NCI-H1436 treated with DMSO at 0.1 percent for 48 hours (cell line): ENCODE measurements at regions not wholly inside any gene's neighbourhood (a gene's known extent, or its start where the extent isn't known, plus 50 kb on each side); places are given as distances from the start of the nearest gene placed in this dataset.
"Not testable (repeated sequence)": the region's sequence is repeated elsewhere in the genome, so short reads cannot be mapped to it uniquely, and the experiment has no call there.

Experiments used
- DNase-seq: peaks from one replicate; lab custom pipeline; 2025; lab: John Stamatoyannopoulos, UW

DNA sequence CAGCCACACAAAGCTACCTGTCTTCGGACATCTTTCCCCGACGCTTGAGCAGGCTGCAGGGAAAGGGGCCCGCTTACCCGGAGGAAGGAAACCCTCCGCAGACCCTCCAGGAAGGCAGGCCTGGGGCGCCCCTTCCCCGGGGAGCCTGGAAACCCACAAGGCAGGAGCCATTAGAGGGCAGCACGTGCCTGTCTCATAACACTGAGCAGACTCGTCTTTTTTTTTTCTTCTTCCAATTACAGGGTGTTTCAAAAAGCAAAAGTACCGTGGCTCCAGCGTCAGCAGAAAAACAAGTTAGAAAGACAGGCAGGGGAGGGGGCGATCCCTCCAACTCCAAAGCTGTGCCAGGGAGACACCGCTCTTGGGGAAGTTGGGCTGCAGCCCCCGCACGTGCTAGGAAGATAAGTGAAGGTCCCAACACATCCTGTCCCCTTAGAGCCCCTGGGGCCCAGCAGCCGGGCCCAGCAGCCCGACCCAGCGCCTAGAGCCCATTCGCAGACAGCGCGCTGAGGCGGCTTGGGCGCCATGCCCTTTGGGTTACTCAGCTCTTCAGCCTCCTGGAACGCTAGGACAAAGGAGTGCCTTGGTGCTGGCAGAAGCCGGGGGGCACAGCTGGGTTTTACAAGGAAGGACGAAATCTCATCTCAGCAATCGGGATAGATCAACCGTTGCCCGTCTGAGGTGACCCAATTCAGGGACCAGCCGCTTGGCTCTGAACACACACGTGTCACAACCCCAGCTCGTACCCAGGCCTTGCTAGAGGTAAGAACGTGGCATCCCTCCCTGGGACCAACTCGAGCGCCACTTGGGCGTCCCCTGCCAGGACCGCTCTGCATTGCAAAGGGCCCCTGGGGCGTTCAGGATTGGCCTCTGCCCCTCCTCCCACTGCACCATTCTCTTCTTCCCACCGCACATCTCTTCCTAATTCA lies 136.3 kb downstream of the LY86 start:
- DNase-seq, result no peak

DNA sequence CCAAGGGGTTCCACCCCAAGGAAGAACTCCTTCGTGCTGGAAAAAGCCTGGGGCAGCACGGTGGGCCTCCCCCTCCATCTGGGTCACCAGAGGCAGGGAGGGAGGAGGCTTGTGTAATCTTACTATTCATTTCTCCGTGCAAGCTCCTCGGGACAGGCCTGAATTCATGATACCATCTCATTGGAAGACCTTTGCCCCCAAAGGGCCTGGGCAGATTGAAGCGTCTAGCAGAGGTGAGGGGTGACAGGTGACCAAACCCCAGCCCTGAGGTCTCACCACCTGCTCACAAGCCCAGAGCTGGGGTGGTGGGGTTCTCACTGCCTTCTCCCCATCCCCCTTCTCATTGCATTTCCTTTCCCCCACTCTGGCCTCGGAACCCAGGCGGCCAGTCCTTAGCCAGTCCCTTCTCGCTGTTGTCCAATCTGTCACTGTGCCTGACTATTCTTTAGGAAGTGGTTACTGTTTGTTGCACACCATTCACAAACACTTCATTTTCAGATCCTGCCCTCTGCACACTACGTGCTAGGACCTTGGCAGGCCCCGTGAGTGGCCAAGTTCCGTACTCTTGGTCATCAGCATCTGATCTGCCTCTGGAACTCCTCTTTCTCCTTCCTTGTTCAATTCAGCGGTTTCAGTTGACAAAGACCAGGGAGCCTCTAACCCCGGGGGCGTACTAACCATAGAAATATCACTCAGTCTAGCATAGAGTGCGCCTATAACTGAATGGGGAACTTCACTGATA lies 137.1 kb downstream of the LY86 start:
- no peak for DNase-seq

- no peak for DNase-seq
These were observed 139.8 kb downstream of the LY86 start for GRCh38 chr6:6728169-6728941.

GRCh38 chr6:6729971-6730370 lies 141.5 kb downstream of the LY86 start:
- no peak for DNase-seq

GRCh38 chr6:6730831-6731230 lies 142.3 kb downstream of the LY86 start:
- no peak for DNase-seq

- no peak for DNase-seq
These were observed 146.3 kb downstream of the LY86 start for GRCh38 chr6:6734479-6735465.

DNA sequence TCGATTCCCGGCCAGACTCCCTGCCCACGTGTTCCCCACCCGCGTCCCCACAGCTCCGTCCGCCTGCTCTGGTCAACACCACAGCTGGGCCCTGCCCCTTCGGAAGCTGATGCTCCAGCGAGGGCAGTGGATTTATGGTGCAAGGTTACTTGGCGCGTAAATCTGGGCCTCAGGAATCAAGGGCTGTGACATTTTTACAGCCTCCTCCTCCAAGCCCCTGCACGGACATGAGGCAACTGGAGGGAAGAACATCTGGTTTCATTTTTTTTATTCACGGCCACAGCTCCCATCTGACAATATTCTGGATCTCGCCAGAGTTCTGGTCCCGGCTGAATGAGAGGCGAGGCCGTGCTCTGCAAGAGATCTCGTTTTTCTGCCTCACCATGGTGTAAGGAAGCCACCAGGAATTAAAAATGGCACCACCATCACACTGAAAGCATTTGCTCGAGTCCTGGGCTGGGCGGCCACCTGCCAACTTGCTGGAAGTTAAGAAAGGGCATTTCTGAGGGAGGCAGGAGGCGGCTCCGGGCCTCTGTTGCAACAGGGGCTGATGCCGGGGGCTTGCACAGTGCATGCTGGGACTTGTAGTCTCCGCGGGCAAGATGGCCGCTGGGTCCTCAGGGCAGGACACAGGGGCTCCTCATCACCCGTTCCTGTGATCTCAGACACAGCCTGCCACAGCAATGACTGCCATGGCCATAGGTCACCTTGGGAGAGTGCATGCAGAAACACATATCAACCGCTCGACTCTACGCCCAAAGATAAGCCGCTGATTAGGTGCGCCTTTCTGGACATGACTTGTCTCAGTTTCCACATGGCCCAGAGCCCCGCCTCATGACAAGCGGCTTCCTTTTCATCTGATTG lies 148.5 kb downstream of the LY86 start:
- DNase-seq, result no peak

DNA sequence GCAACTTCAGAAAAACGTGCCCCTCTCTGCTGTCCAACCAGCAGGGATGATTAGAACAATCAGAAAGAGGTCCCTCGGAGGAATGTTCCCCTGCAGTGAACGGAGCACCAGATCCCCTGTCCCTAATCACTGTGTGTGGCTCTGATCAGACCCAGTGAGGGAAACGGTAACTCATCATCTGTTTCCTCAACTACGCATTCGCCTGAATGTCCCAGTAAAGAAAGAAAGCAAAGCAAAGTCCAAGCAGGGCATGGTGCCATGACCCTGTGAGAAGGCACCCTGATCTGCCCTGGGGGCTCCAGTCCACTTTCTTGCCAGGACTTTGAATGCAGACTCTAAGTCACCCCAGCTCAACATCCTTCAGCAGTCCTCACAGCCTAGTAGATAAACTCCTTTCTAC lies 149.2 kb downstream of the LY86 start:
- DNase-seq, result no peak

DNA sequence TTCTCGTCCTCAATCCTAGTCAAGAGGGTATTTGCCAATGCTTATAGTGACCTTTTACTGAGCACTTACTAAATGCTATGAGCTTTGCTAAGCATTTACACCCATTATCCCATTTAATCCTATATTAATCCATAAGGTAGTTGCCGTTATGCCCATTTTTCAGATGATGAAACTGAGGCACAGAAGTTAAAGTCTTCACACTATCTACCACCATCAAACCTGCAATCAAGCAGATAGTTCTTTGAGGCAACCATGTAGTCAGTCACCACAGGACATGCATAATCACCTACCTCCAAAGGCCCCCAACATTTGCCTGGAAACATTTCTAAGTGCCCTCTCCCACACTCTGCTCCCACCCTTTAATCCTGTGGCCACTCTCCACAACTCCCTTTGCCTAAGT lies 149.6 kb downstream of the LY86 start:
- no peak for DNase-seq

GRCh38 chr6:6738922-6739716 lies 150.6 kb downstream of the LY86 start:
- DNase-seq, result no peak

DNA sequence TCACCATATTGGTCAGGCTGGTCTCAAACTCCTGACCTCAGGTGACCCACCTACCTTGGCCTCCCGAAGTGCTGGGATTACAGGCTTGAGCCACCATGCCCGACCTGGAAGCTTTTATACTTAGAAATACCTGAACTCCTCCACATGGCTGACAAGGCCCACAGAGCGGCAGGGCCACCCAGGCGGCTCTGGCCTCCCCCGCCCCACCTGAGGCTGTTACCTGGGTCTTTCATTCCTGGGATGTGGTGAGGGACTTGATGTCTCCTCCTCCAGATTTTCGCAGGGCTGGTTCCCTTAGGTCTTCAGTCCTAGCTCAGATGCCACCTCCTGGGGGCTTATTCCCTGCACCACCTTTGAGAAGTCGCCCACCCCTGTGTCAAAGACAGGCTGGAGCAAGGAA lies 152.1 kb downstream of the LY86 start:
- DNase-seq, result no peak

DNA sequence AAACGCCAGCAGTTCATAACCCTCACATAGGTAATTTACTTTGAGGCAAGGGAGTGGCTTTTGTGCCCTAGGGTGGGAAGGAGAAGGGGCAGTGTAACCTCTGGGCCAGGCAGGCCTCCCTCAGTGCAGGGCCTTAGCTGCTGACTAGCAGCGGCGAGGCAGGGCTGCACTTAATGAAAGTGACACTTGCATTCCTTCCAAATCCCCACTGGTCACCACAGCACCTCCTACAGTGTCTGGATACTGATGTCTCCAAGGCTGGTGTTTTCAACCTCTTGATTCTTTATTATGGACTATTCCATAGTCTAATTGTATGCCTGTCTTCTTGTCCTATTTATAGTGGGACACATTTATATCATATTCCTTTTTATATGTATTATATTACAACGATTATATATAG lies 152.7 kb downstream of the LY86 start:
- no peak for DNase-seq

- no peak for DNase-seq
These were observed 154.0 kb downstream of the LY86 start for GRCh38 chr6:6742535-6742934.

DNA sequence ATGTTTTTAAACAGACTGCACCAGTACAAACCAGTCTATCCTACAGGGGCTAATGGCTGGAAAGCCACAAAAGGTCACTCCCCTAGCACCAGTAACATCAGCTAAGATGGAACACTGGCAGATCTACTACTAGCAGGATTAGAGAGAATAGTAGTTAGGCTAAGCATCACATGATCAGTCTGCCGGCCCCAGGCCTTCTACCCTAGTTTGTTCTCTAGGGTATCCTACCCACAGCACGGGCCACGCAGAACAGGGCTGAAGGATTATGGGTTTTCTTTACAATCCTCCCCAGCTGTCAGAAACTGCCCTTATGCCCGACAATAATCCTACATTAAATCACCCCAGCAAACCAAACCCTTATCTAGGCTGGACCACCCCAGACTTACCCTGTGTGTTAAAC lies 156.0 kb downstream of the LY86 start:
- DNase-seq, result no peak

DNA sequence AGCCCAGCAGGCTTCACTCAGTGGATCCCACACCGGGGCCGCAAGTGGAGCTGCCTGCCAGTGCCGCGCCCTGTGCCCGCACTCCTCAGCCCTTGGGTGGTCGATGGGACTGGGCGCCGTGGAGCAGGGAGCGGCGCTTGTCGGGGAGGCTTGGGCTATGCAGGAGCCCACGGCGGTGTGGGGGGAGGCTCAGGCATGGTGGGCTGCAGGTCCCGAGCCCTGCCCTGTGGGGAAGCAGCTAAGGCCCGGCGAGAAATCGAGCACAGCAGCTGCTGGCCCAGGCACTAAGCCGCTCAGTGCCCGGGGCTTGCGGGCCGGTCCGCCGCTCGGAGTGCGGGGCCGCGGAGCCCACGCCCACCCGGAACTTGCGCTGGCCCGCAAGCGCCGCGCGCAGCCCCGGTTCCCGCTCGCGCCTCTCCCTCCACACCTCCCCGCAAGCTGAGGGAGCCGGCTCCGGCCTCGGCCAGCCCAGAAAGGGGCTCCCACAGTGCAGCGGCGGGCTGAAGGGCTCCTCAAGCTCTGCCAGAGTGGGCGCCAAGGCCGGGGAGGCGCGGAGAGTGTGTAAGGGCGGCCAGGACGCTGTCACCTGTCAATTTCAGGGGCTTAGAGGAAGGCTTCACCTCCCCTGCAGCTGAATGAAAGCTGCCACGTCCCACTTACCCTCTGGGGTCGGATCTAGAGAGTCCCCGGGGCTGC lies 157.3 kb downstream of the LY86 start:
- DNase-seq, result not testable (repeated sequence)

- no peak for DNase-seq
These were observed 157.9 kb downstream of the LY86 start for GRCh38 chr6:6746333-6746969.

DNA sequence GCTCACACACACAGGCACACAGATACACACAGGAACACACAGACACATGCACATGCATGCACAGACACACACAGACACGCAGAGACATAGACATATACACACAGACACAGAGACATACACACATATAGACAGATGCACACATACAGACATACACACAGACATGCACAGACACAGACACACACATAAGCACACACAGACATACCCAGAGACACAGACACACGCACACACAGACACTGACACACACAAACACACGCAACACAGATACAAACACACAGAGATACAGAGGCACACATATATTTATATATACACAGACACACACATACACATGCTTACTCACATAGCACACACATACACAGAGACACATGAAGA lies 158.4 kb downstream of the LY86 start:
- DNase-seq, result no peak

DNA sequence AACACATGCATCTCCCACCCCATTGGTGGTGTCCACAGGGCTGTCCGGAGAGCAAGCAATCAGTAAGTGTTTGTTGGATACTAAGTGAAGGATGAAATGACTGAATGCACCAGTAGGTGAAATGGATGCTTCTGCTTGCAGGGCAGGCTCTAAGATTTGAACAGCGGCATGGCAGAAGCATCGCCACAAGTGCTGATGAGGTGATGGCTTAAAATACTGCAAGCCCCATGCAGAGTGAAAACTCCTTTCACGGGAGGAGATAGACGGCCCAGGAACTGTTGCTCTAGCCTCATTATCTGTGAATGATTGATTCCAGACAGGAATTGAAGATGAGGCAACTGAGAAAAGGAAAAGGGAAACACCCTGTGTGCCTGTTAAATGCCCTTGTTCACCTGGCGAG lies 158.9 kb downstream of the LY86 start:
- DNase-seq, result no peak
